ENCODE measurements at regions not wholly inside any gene's neighbourhood (a gene's known extent, or its start where the extent isn't known, plus 50 kb on each side); places are given as distances from the start of the nearest gene placed in this dataset.

DNA sequence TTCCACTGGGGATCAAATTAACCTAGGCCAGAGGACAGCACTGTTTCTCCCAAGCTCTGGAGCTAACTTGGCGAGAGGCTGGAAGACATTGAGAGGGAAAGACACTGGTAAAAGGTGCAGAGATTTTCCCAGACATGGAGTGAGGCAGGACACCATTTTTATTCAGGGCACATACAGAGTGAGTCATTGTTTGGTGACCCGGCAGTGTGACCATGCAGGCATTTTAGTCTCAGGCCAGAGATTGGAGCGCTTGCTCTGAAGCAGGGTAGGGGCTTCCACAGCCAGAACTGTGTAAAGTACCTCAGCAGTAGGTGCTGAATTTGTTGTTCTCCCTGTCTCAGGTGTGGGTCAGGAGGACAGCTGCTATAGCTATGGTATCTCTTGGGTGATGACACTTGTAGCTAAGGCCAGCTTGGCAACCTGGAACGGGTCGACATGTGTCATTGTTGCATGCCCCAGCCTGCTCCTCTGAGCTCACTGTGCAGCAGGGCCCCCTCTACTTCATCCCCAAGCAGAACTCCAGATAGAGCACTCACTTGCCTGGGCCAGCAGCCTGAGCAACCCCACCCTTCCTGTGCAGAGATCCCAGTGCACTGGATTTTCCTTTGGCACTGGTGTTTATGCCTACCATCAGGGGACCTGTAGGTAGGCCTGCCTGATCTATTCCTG is 79.8 kb upstream of the ATP8A1 start:
- TF ChIP-seq, protein P1, sequence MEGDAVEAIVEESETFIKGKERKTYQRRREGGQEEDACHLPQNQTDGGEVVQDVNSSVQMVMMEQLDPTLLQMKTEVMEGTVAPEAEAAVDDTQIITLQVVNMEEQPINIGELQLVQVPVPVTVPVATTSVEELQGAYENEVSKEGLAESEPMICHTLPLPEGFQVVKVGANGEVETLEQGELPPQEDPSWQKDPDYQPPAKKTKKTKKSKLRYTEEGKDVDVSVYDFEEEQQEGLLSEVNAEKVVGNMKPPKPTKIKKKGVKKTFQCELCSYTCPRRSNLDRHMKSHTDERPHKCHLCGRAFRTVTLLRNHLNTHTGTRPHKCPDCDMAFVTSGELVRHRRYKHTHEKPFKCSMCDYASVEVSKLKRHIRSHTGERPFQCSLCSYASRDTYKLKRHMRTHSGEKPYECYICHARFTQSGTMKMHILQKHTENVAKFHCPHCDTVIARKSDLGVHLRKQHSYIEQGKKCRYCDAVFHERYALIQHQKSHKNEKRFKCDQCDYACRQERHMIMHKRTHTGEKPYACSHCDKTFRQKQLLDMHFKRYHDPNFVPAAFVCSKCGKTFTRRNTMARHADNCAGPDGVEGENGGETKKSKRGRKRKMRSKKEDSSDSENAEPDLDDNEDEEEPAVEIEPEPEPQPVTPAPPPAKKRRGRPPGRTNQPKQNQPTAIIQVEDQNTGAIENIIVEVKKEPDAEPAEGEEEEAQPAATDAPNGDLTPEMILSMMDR (IDR thresholded peaks at IDR 0.05): no peak
- TF ChIP-seq POLR2A (IDR thresholded peaks at IDR 0.05): no peak
